Fibroblast of skin of right quadriceps (primary cell): ENCODE measurements at regions not wholly inside any gene's neighbourhood (a gene's known extent, or its start where the extent isn't known, plus 50 kb on each side); places are given as distances from the start of the nearest gene placed in this dataset.
"Not testable (repeated sequence)": the region's sequence is repeated elsewhere in the genome, so short reads cannot be mapped to it uniquely, and the experiment has no call there.

ENCODE experiments used
- DNase-seq: peaks from one replicate; pipeline ENCODE4 v3.0.0-alpha.2; 2013

GRCh38 chr3:20456511-20456910 is 270.5 kb upstream of the SGO1 start:
- no peak for DNase-seq

GRCh38 chr3:20451170-20451569 is 265.2 kb upstream of the SGO1 start:
- DNase-seq, result no peak

GRCh38 chr3:20450611-20451010 is 264.6 kb upstream of the SGO1 start:
- DNase-seq, result no peak

GRCh38 chr3:20442846-20443245 is 256.8 kb upstream of the SGO1 start:
- DNase-seq, result no peak

GRCh38 chr3:20427268-20427667 is 241.3 kb upstream of the SGO1 start:
- not testable (repeated sequence) for DNase-seq

- no peak for DNase-seq
These were observed 239.1 kb upstream of the SGO1 start for GRCh38 chr3:20425138-20425537.

GRCh38 chr3:20424086-20424485 is 238.1 kb upstream of the SGO1 start:
- DNase-seq, result no peak

- DNase-seq, result no peak
These were observed 236.4 kb upstream of the SGO1 start for GRCh38 chr3:20422391-20422790.

- no peak for DNase-seq
These were observed 231.5 kb upstream of the SGO1 start for GRCh38 chr3:20417388-20418108.

- peak; percentile 63 for DNase-seq
These were observed 220.6 kb upstream of the SGO1 start for GRCh38 chr3:20406611-20407011.

GRCh38 chr3:20405744-20406143 is 219.7 kb upstream of the SGO1 start:
- DNase-seq, result peak; percentile 84

GRCh38 chr3:20405231-20405630 is 219.2 kb upstream of the SGO1 start:
- no peak for DNase-seq

- no peak for DNase-seq
These were observed 218.7 kb upstream of the SGO1 start for GRCh38 chr3:20404741-20405100.

- no peak for DNase-seq
These were observed 218.2 kb upstream of the SGO1 start for GRCh38 chr3:20403986-20404740.

- DNase-seq, result peak; percentile 22
These were observed 215.2 kb upstream of the SGO1 start for GRCh38 chr3:20401253-20401652.

- DNase-seq, result no peak
These were observed 214.7 kb upstream of the SGO1 start for GRCh38 chr3:20400686-20401085.

- no peak for DNase-seq
These were observed 214.3 kb upstream of the SGO1 start for GRCh38 chr3:20400281-20400680.

- no peak for DNase-seq
These were observed 210.3 kb upstream of the SGO1 start for GRCh38 chr3:20396335-20396734.

GRCh38 chr3:20395692-20396091 is 209.7 kb upstream of the SGO1 start:
- no peak for DNase-seq

GRCh38 chr3:20394243-20394642 is 208.2 kb upstream of the SGO1 start:
- DNase-seq, result no peak

GRCh38 chr3:20391644-20392043 is 205.6 kb upstream of the SGO1 start:
- no peak for DNase-seq

- DNase-seq, result no peak
These were observed 203.0 kb upstream of the SGO1 start for GRCh38 chr3:20388971-20389370.

- DNase-seq, result no peak
These were observed 194.3 kb upstream of the SGO1 start for GRCh38 chr3:20380295-20380694.

GRCh38 chr3:20378315-20378714 is 192.3 kb upstream of the SGO1 start:
- DNase-seq, result no peak
